ENCODE measurements at regions not wholly inside any gene's neighbourhood (a gene's known extent, or its start where the extent isn't known, plus 50 kb on each side); places are given as distances from the start of the nearest gene placed in this dataset.

- no peak for DNase-seq (ENCODE audit: low read depth)
- no peak for TF ChIP-seq CTCF (conservative IDR thresholded peaks at IDR 0.05; ENCODE audit: low read depth, low read length)
- H3K4me3 ChIP-seq (ENCODE audit: low read depth, low read length) = no peak overlapping the region
Measured at GRCh38 chr22:47598864-47599263, 836.4 kb downstream of the TBC1D22A start.

GRCh38 chr22:47597041-47597440 is 834.6 kb downstream of the TBC1D22A start:
- DNase-seq (ENCODE audit: low read depth) = no peak
- TF ChIP-seq CTCF (conservative IDR thresholded peaks at IDR 0.05; ENCODE audit: low read depth, low read length) = no peak
- no peak overlapping the region for H3K4me3 ChIP-seq (ENCODE audit: low read depth, low read length)

- no peak overlapping the region for H3K4me3 ChIP-seq (ENCODE audit: low read depth, low read length)
- DNase-seq (ENCODE audit: low read depth) = no peak
- TF ChIP-seq CTCF (conservative IDR thresholded peaks at IDR 0.05; ENCODE audit: low read depth, low read length) = no peak
Measured at GRCh38 chr22:47596176-47596690, 833.8 kb downstream of the TBC1D22A start.

GRCh38 chr22:47594836-47595521 is 832.5 kb downstream of the TBC1D22A start:
- TF ChIP-seq CTCF (conservative IDR thresholded peaks at IDR 0.05; ENCODE audit: low read depth, low read length) = no peak
- no peak for DNase-seq (ENCODE audit: low read depth)
- no peak overlapping the region for H3K4me3 ChIP-seq (ENCODE audit: low read depth, low read length)

GRCh38 chr22:47593911-47594311 is 831.5 kb downstream of the TBC1D22A start:
- no peak overlapping the region for H3K4me3 ChIP-seq (ENCODE audit: low read depth, low read length)
- no peak for DNase-seq (ENCODE audit: low read depth)
- no peak for TF ChIP-seq CTCF (conservative IDR thresholded peaks at IDR 0.05; ENCODE audit: low read depth, low read length)

GRCh38 chr22:47593291-47593690 is 830.8 kb downstream of the TBC1D22A start:
- DNase-seq (ENCODE audit: low read depth) = no peak

More at GRCh38 chr22:47593291-47593690, 830.8 kb downstream of the TBC1D22A start:
- no peak overlapping the region for H3K4me3 ChIP-seq (ENCODE audit: low read depth, low read length)
- TF ChIP-seq CTCF (conservative IDR thresholded peaks at IDR 0.05; ENCODE audit: low read depth, low read length) = no peak
